ENCODE measurements at regions not wholly inside any gene's neighbourhood (a gene's known extent, or its start where the extent isn't known, plus 50 kb on each side); places are given as distances from the start of the nearest gene placed in this dataset.
"Not testable (repeated sequence)": the region's sequence is repeated elsewhere in the genome, so short reads cannot be mapped to it uniquely, and the experiment has no call there.

- no peak for DNase-seq (ENCODE audit: low read depth)
Measured at GRCh38 chr6:168255283-168255881, 64.2 kb downstream of the DACT2 start.

- no peak for DNase-seq (ENCODE audit: low read depth)
Measured at GRCh38 chr6:168252267-168252666, 67.3 kb downstream of the DACT2 start.

DNA sequence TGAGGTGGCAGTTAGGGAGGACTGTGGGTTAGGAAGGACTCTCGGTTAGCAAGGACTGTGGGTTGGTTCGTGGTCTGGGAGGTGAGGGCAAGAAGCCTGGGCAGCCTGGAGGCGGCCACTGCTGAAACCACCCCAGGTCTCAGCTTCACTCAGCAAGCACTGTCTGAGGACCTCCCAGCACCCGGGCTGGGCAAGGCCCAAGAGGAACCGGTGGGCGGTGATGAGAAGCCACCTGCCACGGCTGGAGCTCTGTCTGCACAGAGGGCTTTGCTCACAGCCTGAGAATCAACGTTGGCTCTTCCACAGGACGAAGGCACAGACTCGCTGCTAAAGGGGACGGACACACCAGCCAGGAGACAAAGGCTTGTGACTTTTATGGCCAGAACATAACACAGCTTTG is 69.3 kb downstream of the DACT2 start:
- no peak for DNase-seq (ENCODE audit: low read depth)

DNA sequence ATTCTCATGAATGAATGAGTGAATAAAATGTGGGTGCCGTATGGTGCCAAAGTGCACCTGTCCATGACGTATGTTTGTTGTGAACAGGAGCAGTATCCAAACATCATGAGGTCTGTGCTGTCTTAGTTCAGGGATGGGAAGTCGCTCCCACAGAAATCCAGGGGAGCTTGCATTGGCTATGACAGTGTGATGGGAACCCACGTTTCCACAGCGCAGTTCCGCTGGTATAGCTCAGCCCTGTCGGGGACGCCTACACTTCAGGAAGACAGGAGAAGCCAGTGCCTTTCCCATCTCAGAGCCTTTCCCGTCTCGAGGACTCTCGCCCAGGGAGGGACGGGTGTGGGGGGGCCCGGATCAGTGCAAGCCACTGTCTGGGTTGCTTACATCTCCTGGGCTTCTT is 69.8 kb downstream of the DACT2 start:
- no peak for DNase-seq (ENCODE audit: low read depth)

DNA sequence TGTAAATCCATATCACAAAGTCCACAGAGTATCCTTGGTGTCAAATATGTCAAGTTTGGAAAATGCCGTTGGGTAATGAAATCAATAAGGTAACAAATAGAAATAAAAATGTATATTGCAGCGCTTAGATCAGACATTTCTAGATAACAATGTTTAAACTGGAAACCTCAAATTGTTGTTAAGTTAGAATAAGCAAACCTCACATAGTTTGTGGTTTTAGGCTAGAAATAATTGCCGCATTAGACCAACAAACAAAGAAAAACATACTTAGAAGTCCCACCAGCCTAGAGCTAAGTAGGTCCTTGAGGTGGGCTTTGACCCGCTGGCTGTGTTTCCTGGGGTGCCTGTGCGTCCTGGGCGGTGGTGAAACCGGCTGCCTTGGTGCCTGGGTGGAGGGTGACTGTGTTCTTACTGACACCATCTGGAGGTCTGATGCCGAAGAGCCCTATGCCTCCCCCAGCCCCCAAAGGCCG is 71.4 kb downstream of the DACT2 start:
- no peak for DNase-seq (ENCODE audit: low read depth)

DNA sequence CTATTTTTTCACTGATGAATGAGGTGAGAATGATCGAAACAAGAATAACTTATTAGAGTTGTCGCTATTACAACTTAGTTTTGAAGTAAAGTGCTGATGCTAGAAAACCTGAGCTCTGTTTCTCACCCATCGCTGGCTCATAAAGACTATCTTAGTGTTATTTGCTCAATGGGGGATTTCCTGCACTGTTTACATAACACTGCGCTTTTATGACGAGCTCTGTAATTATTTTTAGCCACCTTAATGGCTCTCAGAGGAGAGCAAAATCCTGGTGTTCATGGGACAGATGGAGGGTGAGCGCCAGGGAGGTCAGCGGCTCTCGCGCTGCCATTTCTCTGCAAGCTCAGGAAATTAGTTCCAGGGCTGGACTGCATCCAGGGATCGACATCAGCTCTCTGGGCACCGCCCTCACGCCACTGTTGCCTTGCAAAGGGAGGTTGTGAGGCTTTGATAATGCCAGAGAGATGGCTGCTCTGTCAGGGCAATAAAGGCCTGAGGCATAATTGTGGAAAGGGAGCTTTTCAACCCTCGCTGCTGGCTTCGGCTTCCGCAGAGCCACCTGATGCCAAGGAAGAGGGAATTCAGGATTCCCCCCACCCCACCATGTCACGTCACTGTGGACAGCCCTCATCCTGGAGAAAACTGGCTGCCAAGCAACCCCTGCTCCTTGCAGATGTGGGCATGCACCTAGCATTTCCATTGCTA is 72.0 kb downstream of the DACT2 start:
- no peak for DNase-seq (ENCODE audit: low read depth)

GRCh38 chr6:168244961-168245551 is 74.5 kb downstream of the DACT2 start:
- DNase-seq (ENCODE audit: low read depth), result no peak

GRCh38 chr6:168243812-168244376 is 75.7 kb downstream of the DACT2 start:
- no peak for DNase-seq (ENCODE audit: low read depth)

GRCh38 chr6:168242940-168243225 is 76.7 kb downstream of the DACT2 start:
- no peak for DNase-seq (ENCODE audit: low read depth)

DNA sequence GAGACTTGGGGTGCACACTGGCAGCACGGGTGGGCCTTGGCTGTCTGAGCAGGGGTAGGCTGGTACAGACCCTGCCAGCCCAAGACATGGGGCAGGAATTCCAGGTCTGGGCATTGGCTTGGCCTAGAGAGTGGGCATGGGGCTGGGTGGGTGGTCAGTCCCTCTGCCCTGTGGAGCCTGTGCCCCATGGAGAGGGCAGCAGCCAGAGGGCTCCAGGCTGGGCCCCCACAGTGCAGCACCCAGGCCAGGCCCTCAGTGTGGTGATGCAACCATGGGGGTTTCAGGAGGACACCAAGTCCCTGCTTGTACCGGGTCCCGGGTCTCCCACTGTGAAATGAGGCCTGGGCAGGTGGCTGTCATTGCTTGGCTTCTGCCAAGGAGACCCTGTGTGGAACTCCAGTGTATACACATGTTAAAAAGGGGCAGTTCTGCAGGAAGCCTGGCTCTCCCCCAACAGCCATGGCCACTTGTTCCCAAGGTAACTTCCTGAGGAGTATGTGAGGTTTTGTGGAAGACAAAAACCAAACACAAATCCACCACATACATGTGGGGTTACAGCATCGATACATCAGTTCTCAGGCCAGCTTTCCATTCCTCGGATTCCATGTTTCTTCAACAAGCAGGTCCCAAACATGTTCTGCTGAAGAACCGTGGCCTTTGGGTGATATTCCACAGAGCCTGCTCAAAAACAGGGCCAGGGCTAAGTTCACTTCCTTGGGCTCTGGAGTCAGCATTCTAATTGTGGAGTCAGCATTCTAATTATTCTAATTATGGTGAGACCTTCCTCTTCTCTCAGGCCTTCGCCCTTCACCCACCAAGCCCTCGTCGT is 77.3 kb downstream of the DACT2 start:
- DNase-seq (ENCODE audit: low read depth), result no peak

GRCh38 chr6:168240160-168240559 is 79.4 kb downstream of the DACT2 start:
- DNase-seq (ENCODE audit: low read depth), result no peak

- peak; percentile 14 for DNase-seq (ENCODE audit: low read depth)
Measured at GRCh38 chr6:168239044-168239773, 80.4 kb downstream of the DACT2 start.

GRCh38 chr6:168238159-168238909 is 81.2 kb downstream of the DACT2 start:
- no peak for DNase-seq (ENCODE audit: low read depth)

DNA sequence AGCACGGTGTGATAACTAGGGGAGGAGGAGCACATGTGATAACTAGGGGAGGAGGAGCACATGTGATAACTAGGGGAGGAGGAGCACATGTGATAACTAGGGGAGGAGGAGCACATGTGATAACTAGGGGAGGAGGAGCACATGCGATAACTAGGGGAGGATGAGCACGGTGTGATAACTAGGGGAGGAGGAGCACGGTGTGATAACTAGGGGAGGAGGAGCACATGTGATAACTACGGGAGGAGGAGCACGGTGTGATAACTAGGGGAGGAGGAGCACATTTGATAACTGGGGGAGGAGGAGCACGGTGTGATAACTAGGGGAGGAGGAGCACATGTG is 85.7 kb downstream of the DACT2 start:
- not testable (repeated sequence) for DNase-seq (ENCODE audit: low read depth)

GRCh38 chr6:168232989-168233874 is 86.3 kb downstream of the DACT2 start:
- DNase-seq (ENCODE audit: low read depth), result no peak

GRCh38 chr6:168232528-168232927 is 87.0 kb downstream of the DACT2 start:
- DNase-seq (ENCODE audit: low read depth), result no peak

DNA sequence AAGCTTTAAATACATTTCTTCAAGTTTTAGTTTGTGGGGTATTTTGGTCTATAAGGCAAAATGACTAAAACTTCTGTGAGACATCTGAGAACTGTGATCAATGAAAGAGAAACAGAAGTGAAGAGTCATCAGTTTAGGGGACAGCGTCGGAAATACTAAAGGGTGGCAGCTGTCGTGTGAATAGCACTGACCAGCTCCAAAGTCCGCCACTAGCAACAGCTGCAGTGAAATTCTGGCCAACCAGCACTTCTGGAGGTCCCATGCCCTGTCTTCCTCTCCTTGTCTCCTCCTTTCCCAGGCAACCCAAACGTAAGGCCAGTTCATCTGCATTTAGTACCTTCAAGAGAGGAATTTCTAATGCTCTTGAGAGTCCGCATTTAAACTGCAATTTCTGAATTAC is 87.5 kb downstream of the DACT2 start:
- DNase-seq (ENCODE audit: low read depth), result no peak

DNA sequence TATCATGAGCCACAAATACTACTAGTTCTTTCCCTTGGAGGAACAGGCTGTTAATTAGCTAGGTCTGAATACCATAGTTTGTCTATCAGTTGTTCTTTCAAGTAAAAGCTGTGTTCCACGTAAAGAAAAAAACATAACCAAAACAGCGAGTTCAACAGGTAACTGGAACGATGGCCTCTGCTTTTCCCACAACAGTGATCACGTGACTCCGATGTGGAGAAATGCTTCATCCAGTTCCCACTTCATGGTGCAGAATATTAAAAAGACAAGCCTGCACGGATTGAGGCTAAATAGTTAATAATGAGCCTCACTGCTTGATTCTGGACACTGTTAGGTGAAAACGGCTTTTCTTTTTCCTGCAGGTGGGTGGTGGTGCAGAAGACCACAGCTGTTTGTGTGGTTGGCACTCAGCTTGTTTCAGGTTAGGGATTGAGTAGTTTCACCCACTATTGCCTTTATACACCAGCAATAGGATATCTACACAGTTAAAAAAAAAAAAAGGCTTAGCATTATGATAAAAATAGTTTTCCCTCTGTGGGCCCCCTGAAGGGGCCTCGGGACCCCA is 88.1 kb downstream of the DACT2 start:
- no peak for DNase-seq (ENCODE audit: low read depth)

- no peak for DNase-seq (ENCODE audit: low read depth)
Measured at GRCh38 chr6:168229368-168229752, 90.2 kb downstream of the DACT2 start.

Data from CMK (cell line).